Neutrophil (primary cell): ENCODE measurements at regions not wholly inside any gene's neighbourhood (a gene's known extent, or its start where the extent isn't known, plus 50 kb on each side); places are given as distances from the start of the nearest gene placed in this dataset.

Source experiments
- H3K27ac ChIP-seq: fragments of 200-600 bp; sonication (generic); 2 replicates; pipeline ENCODE4 v1.5.1; 2016; ENCODE audit warnings: mild to moderate bottlenecking, moderate library complexity
- H3K27me3 ChIP-seq: fragments of 200-600 bp; sonication (generic); 2 replicates; pipeline ENCODE4 v1.6.0; 2016; ENCODE audit warnings: mild to moderate bottlenecking
- H3K36me3 ChIP-seq: fragments of 200-600 bp; sonication (generic); 2 replicates; pipeline ENCODE4 v1.5.1; 2017
- H3K4me1 ChIP-seq, 2 experiments: fragments of 200-600 bp in 1 of 2; sonication (generic) in 1 of 2; 1 replicate in 1 of 2; 2 replicates in 1 of 2; pipeline versions ENCODE4 v1.5.1 to v1.6.1; 2013 to 2016; ENCODE audit warnings: low read depth in 1 of 2, low read length in 1 of 2, mild to moderate bottlenecking in 1 of 2, moderate library complexity in 1 of 2; ENCODE audit not compliant: control insufficient read depth in 1 of 2, insufficient read depth in 1 of 2
- H3K4me3 ChIP-seq, 2 experiments: fragments of 200-600 bp in 1 of 2; sonication (generic) in 1 of 2; 1 replicate in 1 of 2; 2 replicates in 1 of 2; pipeline ENCODE4 v1.5.1; 2013 to 2016; ENCODE audit warnings: low read depth in 1 of 2, low read length in 1 of 2, mild to moderate bottlenecking in 1 of 2, moderate library complexity in 1 of 2
- H3K9me3 ChIP-seq: fragments of 200-600 bp; sonication (generic); 2 replicates; pipeline ENCODE4 v1.5.1; 2016
- TF ChIP-seq, protein P1 (sequence below): fragments of 200-600 bp; sonication (generic); IDR thresholded peaks from 2 replicates; pipeline ENCODE4 v1.5.1; 2016; ENCODE audit warnings: antibody characterized with exemption

DNA sequence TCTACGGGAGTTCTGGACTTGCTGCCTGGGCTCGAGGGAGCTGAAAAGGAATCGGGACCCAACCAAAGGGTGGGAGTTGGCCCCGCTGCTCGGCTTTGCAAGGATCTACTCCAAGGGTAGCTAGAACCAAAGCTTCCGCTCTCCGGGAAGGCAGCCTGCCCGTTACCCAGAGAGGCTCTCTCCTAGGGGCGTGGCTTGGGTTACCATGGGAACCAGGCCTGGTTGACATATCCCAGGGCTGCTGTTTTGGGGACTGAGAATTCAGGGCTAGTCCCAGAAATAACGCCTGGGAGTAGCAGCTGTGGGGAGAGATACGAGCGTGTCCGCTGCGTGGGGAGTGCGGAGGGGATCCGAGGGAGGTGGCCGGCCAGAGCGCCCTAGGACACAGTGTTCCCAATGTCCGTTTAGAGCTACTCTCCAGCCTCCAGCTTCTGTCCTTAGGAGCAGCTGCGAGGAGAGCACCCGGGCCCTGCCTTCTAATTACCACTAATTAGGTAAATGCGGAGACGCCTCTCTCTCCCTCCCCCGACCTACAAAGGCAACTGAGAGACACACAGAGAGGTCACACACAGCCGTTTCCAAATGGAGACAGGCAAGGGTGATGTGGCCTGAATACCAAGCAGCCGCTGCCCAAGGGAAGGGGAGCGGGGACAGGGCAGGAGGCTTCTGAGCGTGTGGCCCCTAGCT lies 141.6 kb upstream of the CADM1 start:
- peaks cover 54% of the 10 kb centered on the region for H3K27me3 ChIP-seq
- no peaks in the 10 kb centered on the region for H3K9me3 ChIP-seq
- no peaks in the 10 kb centered on the region for H3K4me1 ChIP-seq
- no peak overlapping the region for H3K4me3 ChIP-seq
- H3K36me3 ChIP-seq, result no peaks in the 10 kb centered on the region
- TF ChIP-seq, protein P1, sequence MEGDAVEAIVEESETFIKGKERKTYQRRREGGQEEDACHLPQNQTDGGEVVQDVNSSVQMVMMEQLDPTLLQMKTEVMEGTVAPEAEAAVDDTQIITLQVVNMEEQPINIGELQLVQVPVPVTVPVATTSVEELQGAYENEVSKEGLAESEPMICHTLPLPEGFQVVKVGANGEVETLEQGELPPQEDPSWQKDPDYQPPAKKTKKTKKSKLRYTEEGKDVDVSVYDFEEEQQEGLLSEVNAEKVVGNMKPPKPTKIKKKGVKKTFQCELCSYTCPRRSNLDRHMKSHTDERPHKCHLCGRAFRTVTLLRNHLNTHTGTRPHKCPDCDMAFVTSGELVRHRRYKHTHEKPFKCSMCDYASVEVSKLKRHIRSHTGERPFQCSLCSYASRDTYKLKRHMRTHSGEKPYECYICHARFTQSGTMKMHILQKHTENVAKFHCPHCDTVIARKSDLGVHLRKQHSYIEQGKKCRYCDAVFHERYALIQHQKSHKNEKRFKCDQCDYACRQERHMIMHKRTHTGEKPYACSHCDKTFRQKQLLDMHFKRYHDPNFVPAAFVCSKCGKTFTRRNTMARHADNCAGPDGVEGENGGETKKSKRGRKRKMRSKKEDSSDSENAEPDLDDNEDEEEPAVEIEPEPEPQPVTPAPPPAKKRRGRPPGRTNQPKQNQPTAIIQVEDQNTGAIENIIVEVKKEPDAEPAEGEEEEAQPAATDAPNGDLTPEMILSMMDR, result no peak
- H3K27ac ChIP-seq, result no peak overlapping the region

DNA sequence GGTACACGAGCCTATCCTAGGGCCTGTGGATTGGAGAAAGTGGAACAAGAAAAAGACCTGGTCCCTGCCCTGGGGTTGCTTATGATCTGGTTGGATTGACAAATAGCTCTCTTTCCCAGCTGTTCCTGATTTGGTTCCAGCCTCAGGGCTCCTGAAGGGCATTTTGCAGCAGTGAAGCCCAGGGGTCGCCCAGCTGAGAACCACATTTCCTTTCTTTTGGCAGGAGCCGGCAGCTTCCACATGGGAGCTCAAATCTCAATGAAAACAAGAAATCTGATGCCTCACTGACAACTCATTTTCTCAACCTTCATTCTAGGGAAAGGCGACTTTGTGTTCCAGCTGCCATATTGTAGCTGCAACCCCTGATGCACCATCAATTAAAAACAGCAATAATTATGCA lies 140.6 kb upstream of the CADM1 start:
- TF ChIP-seq, protein P1, result no peak
- peaks cover 50% of the 10 kb centered on the region for H3K27me3 ChIP-seq
- no peaks in the 10 kb centered on the region for H3K36me3 ChIP-seq
- no peak overlapping the region for H3K27ac ChIP-seq
- no peaks in the 10 kb centered on the region for H3K4me1 ChIP-seq
- H3K4me3 ChIP-seq, result no peak overlapping the region
- no peaks in the 10 kb centered on the region for H3K9me3 ChIP-seq

DNA sequence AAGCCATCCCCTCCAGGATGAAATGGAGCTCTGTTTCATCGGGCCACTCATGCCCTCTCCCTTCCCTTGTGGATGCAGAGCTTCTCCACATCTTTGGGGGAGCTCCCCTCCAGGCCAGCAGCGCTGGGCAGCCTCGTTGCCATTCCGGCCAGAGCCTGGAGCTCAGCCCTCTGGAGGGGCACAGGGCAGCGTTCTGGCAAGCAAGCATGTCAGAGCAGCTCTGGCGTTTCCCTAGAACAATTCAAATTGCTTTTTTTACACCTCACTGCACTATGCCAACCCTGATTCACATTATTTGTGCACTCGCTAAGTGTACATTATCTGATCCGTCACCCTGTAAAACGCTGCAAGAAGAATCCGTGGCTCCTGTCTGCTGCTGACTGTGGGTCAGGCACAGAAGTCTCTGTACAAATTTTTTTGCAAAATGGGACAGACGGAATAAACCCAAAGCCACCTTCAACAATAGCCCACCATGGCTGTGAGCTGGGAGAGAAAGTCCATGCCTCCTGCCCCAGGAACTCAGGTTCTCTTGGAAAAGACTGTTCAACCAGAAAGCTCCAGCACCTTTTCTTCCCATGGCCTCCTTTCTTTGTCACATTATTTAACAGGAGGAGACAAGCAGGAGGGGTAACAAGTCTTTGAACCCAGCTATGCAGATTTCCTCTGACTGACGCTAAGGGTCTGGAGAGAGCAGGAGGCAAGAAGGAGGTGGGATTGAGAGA lies 139.5 kb upstream of the CADM1 start:
- no peak overlapping the region for H3K4me3 ChIP-seq
- no peaks in the 10 kb centered on the region for H3K9me3 ChIP-seq
- no peaks in the 10 kb centered on the region for H3K4me1 ChIP-seq
- H3K27me3 ChIP-seq, result peaks cover 42% of the 10 kb centered on the region
- TF ChIP-seq, protein P1, result no peak
- no peak overlapping the region for H3K27ac ChIP-seq
- no peaks in the 10 kb centered on the region for H3K36me3 ChIP-seq

DNA sequence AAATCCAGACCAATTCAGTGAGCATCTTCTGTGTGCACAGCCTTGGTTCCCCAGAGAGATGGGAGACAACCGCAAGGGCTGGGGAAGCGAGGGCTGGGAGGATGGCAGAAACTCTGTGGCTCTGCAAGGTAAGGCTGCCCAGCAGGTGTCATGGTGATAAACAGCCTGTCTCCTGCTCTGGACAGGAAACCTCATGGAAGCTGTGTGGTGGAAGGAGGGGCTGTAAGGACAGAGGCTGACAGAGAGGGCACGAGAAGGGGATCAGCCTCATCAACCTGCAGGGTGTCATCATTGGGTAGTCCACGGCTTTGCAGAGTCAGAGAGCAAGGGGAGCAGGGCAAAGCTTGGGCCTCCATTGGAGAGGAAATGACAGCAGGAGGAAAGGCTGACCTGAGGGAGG lies 138.4 kb upstream of the CADM1 start:
- Histone ChIP-seq H3K4me3 (no peak overlapping the region), H3K27ac (no peak overlapping the region), H3K9me3 (no peaks in the 10 kb centered on the region), H3K4me1 (no peaks in the 10 kb centered on the region), H3K27me3 (peaks cover 40% of the 10 kb centered on the region), H3K36me3 (no peaks in the 10 kb centered on the region)
- TF ChIP-seq, protein P1, result no peak

DNA sequence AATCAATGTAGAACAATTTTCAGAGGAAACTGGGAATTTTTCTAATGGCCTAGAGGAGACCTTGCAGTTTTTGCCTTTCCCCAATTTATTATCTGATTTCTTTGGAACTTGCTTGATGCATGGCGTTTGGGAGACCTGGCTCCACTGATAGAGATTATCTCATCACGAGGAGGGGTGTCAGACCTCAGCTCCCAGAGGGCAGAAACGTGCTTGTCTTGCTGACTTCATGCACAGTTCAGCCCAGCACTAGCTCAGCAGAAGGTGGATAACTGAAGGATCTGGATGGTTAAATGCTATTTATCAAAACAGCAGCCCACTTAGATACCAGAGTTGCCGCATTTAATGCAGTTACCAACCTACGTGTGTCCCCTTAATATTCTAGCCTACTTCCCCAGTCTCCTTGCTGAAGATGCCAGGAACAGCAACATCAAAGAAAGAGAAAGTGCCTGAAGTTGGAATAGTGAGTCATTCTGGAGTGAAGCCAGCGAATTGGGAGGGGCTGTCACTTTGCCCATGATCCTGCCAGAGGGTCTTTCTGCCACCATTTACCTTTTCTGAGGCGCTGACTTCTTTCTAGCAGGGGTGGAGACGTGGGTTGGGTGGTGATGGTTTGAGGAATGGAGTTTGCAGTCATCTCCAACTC lies 133.5 kb upstream of the CADM1 start:
- Histone ChIP-seq H3K27ac (no peak overlapping the region), H3K27me3 (peaks cover 13% of the 10 kb centered on the region), H3K4me1 (no peaks in the 10 kb centered on the region), H3K9me3 (no peaks in the 10 kb centered on the region), H3K4me3 (no peak overlapping the region), H3K36me3 (no peaks in the 10 kb centered on the region)
- TF ChIP-seq, protein P1, result no peak
